Ovary (tissue), 7 donors: ENCODE measurements at regions not wholly inside any gene's neighbourhood (a gene's known extent, or its start where the extent isn't known, plus 50 kb on each side); places are given as distances from the start of the nearest gene placed in this dataset.

Experiments used
- DNase-seq, 5 donors: peaks; one replicate each; pipeline ENCODE4 v3.0.0-alpha.2; 2019 to 2020
- H3K27ac ChIP-seq, 2 donors: fragments of 200-600 bp; one replicate each; pipeline versions ENCODE4 v1.5.1 to v1.8.0; 2019 to 2022
- H3K27me3 ChIP-seq: fragments of 200-600 bp; one replicate; pipeline ENCODE4 v1.8.0; 2022
- H3K36me3 ChIP-seq: fragments of 200-600 bp; sonication (generic); one replicate; pipeline ENCODE4 v1.5.1; 2019
- H3K4me1 ChIP-seq: one replicate; pipeline ENCODE4 v1.8.1; 2013; ENCODE audit warnings: mild to moderate bottlenecking, moderate library complexity; ENCODE audit not compliant: insufficient read depth
- H3K4me3 ChIP-seq: fragments of 200-600 bp; sonication (generic); one replicate; pipeline ENCODE4 v1.5.1; 2017
- H3K9me3 ChIP-seq, 2 donors: fragments of 200-600 bp in 1 of 2; sonication (generic) in 1 of 2; one replicate each; pipeline versions ENCODE4 v1.5.1 to v1.8.1; 2013 to 2019; ENCODE audit warnings: mild to moderate bottlenecking in 1 of 2, moderate library complexity in 1 of 2
- EP300 ChIP-seq: sonication (generic); formaldehyde crosslinking; IDR thresholded peaks from one replicate; pipeline ENCODE4 v1.6.1; 2017; ENCODE audit warnings: antibody characterized with exemption
- POLR2A ChIP-seq: fragments of 450-650 bp; IDR thresholded peaks from one replicate; pipeline ENCODE4 v1.6.1; 2017; ENCODE audit warnings: antibody characterized with exemption, mild to moderate bottlenecking, moderate library complexity
- WGBS, 3 donors: extraction: QIAGEN DNeasy Blood & Tissue Kit in 1 of 3; methylation state at CpG; one replicate each; pipeline versions ENCODE4 v1.1.5 to v1.1.7; 2013 to 2017; 5-methylcytosine and 5-hydroxymethylcytosine counted together
- intact Hi-C, 4 donors: fragments of 100-400 bp; cut with DNase I; formaldehyde crosslinking; loops; one replicate each; pipeline versions ENCODE4 v1.11.0 to v1.15.1; 2022 to 2023
- TF ChIP-seq, protein P1 (sequence below), 3 donors: fragments of 450-650 bp in 2 of 3; fragments of 200-600 bp in 1 of 3; IDR thresholded peaks; one replicate each; pipeline versions ENCODE4 v1.5.1 to v1.8.0; 2016 to 2022; ENCODE audit warnings: antibody characterized with exemption in 3 of 3, mild to moderate bottlenecking in 1 of 3
- donor health status: DM: no; HTN: no; CAD: no; lungs with moderate emphysema.
- donor health status: DM: no; HTN: no; CAD: no.
- donor health status: Bipolar disorder and iron deficiency.
- donor health status: DM: no; HTN: no; CAD: no.
- donor health status: DM: yes; HTN: yes; CAD: no.

DNA sequence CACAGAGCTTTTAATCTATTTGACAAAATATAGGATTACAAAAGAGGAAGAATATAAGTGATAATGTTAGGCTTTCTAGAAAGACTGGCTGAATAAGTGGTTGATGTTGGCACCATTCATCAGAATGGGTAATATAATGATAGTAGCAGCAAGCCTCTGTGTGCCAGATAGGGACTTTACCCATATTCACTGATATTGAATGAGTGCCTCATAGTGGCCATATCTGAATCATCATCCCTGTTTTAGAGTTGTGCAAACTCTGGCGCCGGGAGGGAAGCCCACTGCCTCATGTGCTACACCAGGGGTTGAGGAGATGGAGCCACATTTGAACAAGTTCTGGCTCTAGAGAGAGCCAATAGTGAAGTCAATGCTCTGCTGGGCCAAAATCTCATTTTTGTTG is 368.7 kb upstream of the CRIM1 start:
- Histone ChIP-seq H3K9me3 (no peaks in the 10 kb centered on the region), H3K36me3 (no peaks in the 10 kb centered on the region), H3K4me3 (no peak overlapping the region), H3K27me3 (no peaks in the 10 kb centered on the region), H3K27ac (no peak overlapping the region), H3K4me1 (no peaks in the 10 kb centered on the region)
- DNase-seq = no peak
- intact Hi-C loops = no loop called here
- TF ChIP-seq, protein P1, sequence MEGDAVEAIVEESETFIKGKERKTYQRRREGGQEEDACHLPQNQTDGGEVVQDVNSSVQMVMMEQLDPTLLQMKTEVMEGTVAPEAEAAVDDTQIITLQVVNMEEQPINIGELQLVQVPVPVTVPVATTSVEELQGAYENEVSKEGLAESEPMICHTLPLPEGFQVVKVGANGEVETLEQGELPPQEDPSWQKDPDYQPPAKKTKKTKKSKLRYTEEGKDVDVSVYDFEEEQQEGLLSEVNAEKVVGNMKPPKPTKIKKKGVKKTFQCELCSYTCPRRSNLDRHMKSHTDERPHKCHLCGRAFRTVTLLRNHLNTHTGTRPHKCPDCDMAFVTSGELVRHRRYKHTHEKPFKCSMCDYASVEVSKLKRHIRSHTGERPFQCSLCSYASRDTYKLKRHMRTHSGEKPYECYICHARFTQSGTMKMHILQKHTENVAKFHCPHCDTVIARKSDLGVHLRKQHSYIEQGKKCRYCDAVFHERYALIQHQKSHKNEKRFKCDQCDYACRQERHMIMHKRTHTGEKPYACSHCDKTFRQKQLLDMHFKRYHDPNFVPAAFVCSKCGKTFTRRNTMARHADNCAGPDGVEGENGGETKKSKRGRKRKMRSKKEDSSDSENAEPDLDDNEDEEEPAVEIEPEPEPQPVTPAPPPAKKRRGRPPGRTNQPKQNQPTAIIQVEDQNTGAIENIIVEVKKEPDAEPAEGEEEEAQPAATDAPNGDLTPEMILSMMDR (IDR thresholded peaks at IDR 0.05) = no peak
- TF ChIP-seq POLR2A = no peak
- no peak for TF ChIP-seq EP300
- whole genome bisulfite sequencing, 3 donors = 70 to 93% (median 92%) methylated on average over 2 of the region's 2 CpGs

- intact Hi-C loops = no loop called here
- 80 to 89% (median 84%) methylated on average over 1 of the region's 1 CpG for WGBS, 3 donors
These were observed 377.4 kb upstream of the CRIM1 start for GRCh38 chr2:35978218-35978617.

DNA sequence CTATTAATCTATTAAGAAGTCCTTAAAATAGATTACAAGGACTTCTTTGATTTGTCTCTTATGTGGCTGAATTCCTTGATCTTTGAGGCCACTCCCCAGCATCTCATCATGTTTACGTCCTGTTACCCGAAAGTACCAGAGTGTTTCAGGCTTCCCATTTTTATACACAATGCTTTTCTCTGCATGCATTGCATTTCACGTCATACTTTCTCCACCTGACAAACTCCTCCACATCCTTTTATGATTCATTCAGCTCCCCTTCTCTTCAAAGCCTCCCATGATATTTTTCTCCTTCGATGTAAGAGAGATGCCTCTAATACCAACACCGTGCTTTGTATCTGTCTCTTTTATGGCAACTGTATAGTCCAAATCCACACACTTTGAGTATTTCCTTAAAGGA is 379.0 kb upstream of the CRIM1 start:
- TF ChIP-seq EP300 = no peak
- no peak for TF ChIP-seq POLR2A
- TF ChIP-seq, protein P1 (IDR thresholded peaks at IDR 0.05) = no peak
- no peaks in the 10 kb centered on the region for H3K9me3 ChIP-seq

More at GRCh38 chr2:35978218-35978617, 377.4 kb upstream of the CRIM1 start:
- Histone ChIP-seq H3K36me3 (no peaks in the 10 kb centered on the region), H3K27me3 (no peaks in the 10 kb centered on the region), H3K27ac (no peak overlapping the region), H3K9me3 (no peaks in the 10 kb centered on the region), H3K4me1 (no peaks in the 10 kb centered on the region), H3K4me3 (no peak overlapping the region)
- TF ChIP-seq, protein P1 (IDR thresholded peaks at IDR 0.05) = no peak
- TF ChIP-seq EP300 (no peak), POLR2A (no peak)
- no peak for DNase-seq

GRCh38 chr2:35973737-35974132 is 381.8 kb upstream of the CRIM1 start:
- no peak for DNase-seq
- Histone ChIP-seq H3K9me3 (no peaks in the 10 kb centered on the region), H3K27ac (no peak overlapping the region), H3K4me1 (no peaks in the 10 kb centered on the region), H3K4me3 (no peak overlapping the region), H3K27me3 (no peaks in the 10 kb centered on the region), H3K36me3 (no peaks in the 10 kb centered on the region)
- 52 to 57% (median 55%) methylated on average over 4 of the region's 4 CpGs for WGBS, 3 donors
- TF ChIP-seq EP300 (no peak), POLR2A (no peak)
- TF ChIP-seq, protein P1 (IDR thresholded peaks at IDR 0.05) = no peak
- intact Hi-C loops = no loop called here

More for the DNA sequence above, 379.0 kb upstream of the CRIM1 start:
- Histone ChIP-seq H3K4me3 (no peak overlapping the region), H3K27ac (no peak overlapping the region), H3K36me3 (no peaks in the 10 kb centered on the region), H3K4me1 (no peaks in the 10 kb centered on the region), H3K27me3 (no peaks in the 10 kb centered on the region)
- no peak for DNase-seq
- intact Hi-C loops = no loop called here
- 71 to 76% (median 72%) methylated on average over 5 of the region's 5 CpGs for WGBS, 3 donors
